SK-N-SH (cell line): ENCODE measurements at regions not wholly inside any gene's neighbourhood (a gene's known extent, or its start where the extent isn't known, plus 50 kb on each side); places are given as distances from the start of the nearest gene placed in this dataset.
A peak's percentile ranks its signal among the peaks of the same experiment; 100 is the strongest.

ENCODE experiments used
- CTCF ChIA-PET: fragments of 300-600, 350-600 bp; formaldehyde crosslinking; extraction: SDS; loops from one replicate; lab custom pipeline; 2021; lab: Yijun Ruan, JAX
- POLR2A ChIA-PET: fragments of 350-600 bp; sonication (Branson Sonifier 250); formaldehyde crosslinking; extraction: SDS; loops from one replicate; lab custom pipeline; 2020; ENCODE audit warnings: antibody characterized with exemption, inconsistent platforms; lab: Yijun Ruan, JAX
- DNase-seq: peaks from one replicate; pipeline ENCODE4 v3.0.0; 2012
- H2AFZ ChIP-seq: fragments of 200-600 bp; sonication (generic); 2 replicates; pipeline ENCODE4 v1.8.1; 2016; ENCODE audit warnings: antibody characterized with exemption, mild to moderate bottlenecking, low read depth
- H3F3A ChIP-seq: fragments of 200-600 bp; sonication (generic); replicated peaks from 2 replicates; pipeline ENCODE3; 2016; ENCODE audit warnings: antibody characterized with exemption, mild to moderate bottlenecking; ENCODE audit not compliant: insufficient read depth
- H3K27ac ChIP-seq, 2 experiments: fragments of 200-500 bp in 1 of 2; fragments of 200-600 bp in 1 of 2; sonication (Bioruptor generic) in 1 of 2; sonication (generic), shearing (Covaris generic) in 1 of 2; 2 replicates each; pipeline versions ENCODE4 v1.5.1 to v1.6.1; 2014 to 2016; ENCODE audit warnings: low read depth in 2 of 2, inconsistent platforms in 1 of 2, low read length in 1 of 2, mild to moderate bottlenecking in 1 of 2, mixed read lengths in 1 of 2
- H3K27me3 ChIP-seq: fragments of 200-600 bp; sonication (generic), shearing (Covaris generic); 2 replicates; pipeline ENCODE4 v1.6.1; 2016; ENCODE audit warnings: mixed run types; ENCODE audit not compliant: insufficient read depth
- H3K36me3 ChIP-seq, 2 experiments: fragments of 200-500 bp in 1 of 2; fragments of 200-600 bp in 1 of 2; sonication (Bioruptor generic) in 1 of 2; sonication (generic) in 1 of 2; replicated peaks in 1 of 2; 2 replicates each; pipeline versions ENCODE3 to v1.5.1; 2014 to 2016; ENCODE audit warnings: low read length in 1 of 2, mild to moderate bottlenecking in 1 of 2; ENCODE audit not compliant: insufficient read depth in 2 of 2, control insufficient read depth in 1 of 2
- H3K4me1 ChIP-seq, 2 experiments: fragments of 200-500 bp in 1 of 2; fragments of 200-600 bp in 1 of 2; sonication (Bioruptor generic) in 1 of 2; sonication (generic), shearing (Covaris generic) in 1 of 2; 2 replicates each; pipeline versions ENCODE4 v1.5.1 to v1.6.1; 2014 to 2016; ENCODE audit warnings: low read depth in 1 of 2, low read length in 1 of 2, mixed run types in 1 of 2; ENCODE audit not compliant: insufficient read depth in 2 of 2, control insufficient read depth in 1 of 2
- H3K4me2 ChIP-seq: fragments of 200-600 bp; sonication (generic), shearing (Covaris generic); 2 replicates; pipeline ENCODE4 v1.6.1; 2017; ENCODE audit warnings: mixed run types
- H3K4me3 ChIP-seq, 2 experiments: fragments of 200-500 bp in 1 of 2; fragments of 200-600 bp in 1 of 2; sonication (Bioruptor generic) in 1 of 2; sonication (generic), shearing (Covaris generic) in 1 of 2; 2 replicates each; pipeline versions ENCODE4 v1.5.1 to v1.8.1; 2014 to 2016; ENCODE audit warnings: low read depth in 2 of 2, inconsistent platforms in 1 of 2, low read length in 1 of 2, mild to moderate bottlenecking in 1 of 2, mixed read lengths in 1 of 2, moderate library complexity in 1 of 2
- H3K79me2 ChIP-seq: fragments of 200-600 bp; sonication (generic); 2 replicates; pipeline ENCODE4 v1.8.1; 2017; ENCODE audit warnings: mild to moderate bottlenecking; ENCODE audit not compliant: insufficient read depth
- H3K9ac ChIP-seq: fragments of 200-600 bp; sonication (generic); 2 replicates; pipeline ENCODE4 v1.6.1; 2017; ENCODE audit warnings: mixed run types
- H3K9me2 ChIP-seq: fragments of 200-600 bp; sonication (generic); 2 replicates; pipeline ENCODE4 v1.6.1; 2017; ENCODE audit warnings: mixed run types
- H3K9me3 ChIP-seq: fragments of 200-600 bp; sonication (generic); 2 replicates; pipeline ENCODE4 v1.6.1; 2017; ENCODE audit warnings: mixed run types, mild to moderate bottlenecking, moderate library complexity
- H4K20me1 ChIP-seq: fragments of 200-600 bp; sonication (generic); 2 replicates; pipeline ENCODE4 v1.6.1; 2017; ENCODE audit warnings: mild to moderate bottlenecking, mixed run types; ENCODE audit not compliant: insufficient read depth
- GABPA ChIP-seq: IDR thresholded peaks from 2 replicates; pipeline ENCODE4 v1.4.0; 2012; ENCODE audit warnings: low read depth, mild to moderate bottlenecking
- JUND ChIP-seq: IDR thresholded peaks from 2 replicates; pipeline ENCODE4 v1.4.0; 2012
- MEF2A ChIP-seq: IDR thresholded peaks from 2 replicates; pipeline ENCODE4 v1.4.0; 2012; ENCODE audit warnings: low read depth, borderline replicate concordance
- MXI1 ChIP-seq: IDR thresholded peaks from 2 replicates; pipeline ENCODE4 v1.6.1; 2012; ENCODE audit warnings: mild to moderate bottlenecking, low read depth, low read length, improper control_type of control experiment
- NFIC ChIP-seq: IDR thresholded peaks from 2 replicates; pipeline ENCODE4 v1.4.0; 2012; ENCODE audit warnings: borderline replicate concordance
- NRF1 ChIP-seq: IDR thresholded peaks from 2 replicates; pipeline ENCODE4 v1.6.1; 2012; ENCODE audit warnings: low read depth, mild to moderate bottlenecking, low read length
- PBX3 ChIP-seq: IDR thresholded peaks from 2 replicates; pipeline ENCODE4; 2012
- RAD21 ChIP-seq: IDR thresholded peaks from 2 replicates; pipeline ENCODE4 v1.6.1; 2012; ENCODE audit warnings: mild to moderate bottlenecking, low read length
- RXRA ChIP-seq: IDR thresholded peaks from 2 replicates; pipeline ENCODE4 v1.4.0; 2012; ENCODE audit warnings: low read depth, mild to moderate bottlenecking, borderline replicate concordance
- SIN3A ChIP-seq: IDR thresholded peaks from 2 replicates; pipeline ENCODE4 v1.6.1; 2012; ENCODE audit warnings: low read depth, mild to moderate bottlenecking, low read length, moderate library complexity, borderline replicate concordance
- TCF12 ChIP-seq: IDR thresholded peaks from 2 replicates; pipeline ENCODE4 v1.4.0; 2012
- USF1 ChIP-seq: IDR thresholded peaks from 2 replicates; pipeline ENCODE4 v1.4.0; 2012; ENCODE audit warnings: low read depth, borderline replicate concordance
- WGBS: methylation state at CpG from one replicate; pipeline ENCODE4 v1.1.6; 2017; ENCODE audit warnings: low lambda C conversion rate; 5-methylcytosine and 5-hydroxymethylcytosine counted together
- TF ChIP-seq, protein P1 (sequence below): IDR thresholded peaks from 2 replicates; pipeline ENCODE4 v1.6.1; 2012; ENCODE audit warnings: mild to moderate bottlenecking, low read depth, low read length, moderate library complexity

GRCh38 chr12:86331457-86331856, 75.3 kb upstream of the MGAT4C start (continued):
- TF ChIP-seq USF1 = no peak
- no peak for TF ChIP-seq JUND
- TF ChIP-seq, protein P1, sequence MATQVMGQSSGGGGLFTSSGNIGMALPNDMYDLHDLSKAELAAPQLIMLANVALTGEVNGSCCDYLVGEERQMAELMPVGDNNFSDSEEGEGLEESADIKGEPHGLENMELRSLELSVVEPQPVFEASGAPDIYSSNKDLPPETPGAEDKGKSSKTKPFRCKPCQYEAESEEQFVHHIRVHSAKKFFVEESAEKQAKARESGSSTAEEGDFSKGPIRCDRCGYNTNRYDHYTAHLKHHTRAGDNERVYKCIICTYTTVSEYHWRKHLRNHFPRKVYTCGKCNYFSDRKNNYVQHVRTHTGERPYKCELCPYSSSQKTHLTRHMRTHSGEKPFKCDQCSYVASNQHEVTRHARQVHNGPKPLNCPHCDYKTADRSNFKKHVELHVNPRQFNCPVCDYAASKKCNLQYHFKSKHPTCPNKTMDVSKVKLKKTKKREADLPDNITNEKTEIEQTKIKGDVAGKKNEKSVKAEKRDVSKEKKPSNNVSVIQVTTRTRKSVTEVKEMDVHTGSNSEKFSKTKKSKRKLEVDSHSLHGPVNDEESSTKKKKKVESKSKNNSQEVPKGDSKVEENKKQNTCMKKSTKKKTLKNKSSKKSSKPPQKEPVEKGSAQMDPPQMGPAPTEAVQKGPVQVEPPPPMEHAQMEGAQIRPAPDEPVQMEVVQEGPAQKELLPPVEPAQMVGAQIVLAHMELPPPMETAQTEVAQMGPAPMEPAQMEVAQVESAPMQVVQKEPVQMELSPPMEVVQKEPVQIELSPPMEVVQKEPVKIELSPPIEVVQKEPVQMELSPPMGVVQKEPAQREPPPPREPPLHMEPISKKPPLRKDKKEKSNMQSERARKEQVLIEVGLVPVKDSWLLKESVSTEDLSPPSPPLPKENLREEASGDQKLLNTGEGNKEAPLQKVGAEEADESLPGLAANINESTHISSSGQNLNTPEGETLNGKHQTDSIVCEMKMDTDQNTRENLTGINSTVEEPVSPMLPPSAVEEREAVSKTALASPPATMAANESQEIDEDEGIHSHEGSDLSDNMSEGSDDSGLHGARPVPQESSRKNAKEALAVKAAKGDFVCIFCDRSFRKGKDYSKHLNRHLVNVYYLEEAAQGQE = no peak
- no peak for TF ChIP-seq TCF12
- no peak for TF ChIP-seq GABPA
- TF ChIP-seq RXRA = no peak
- no peak for TF ChIP-seq MEF2A
- TF ChIP-seq NRF1 = no peak
- TF ChIP-seq RAD21 = no peak
- no peak for TF ChIP-seq SIN3A
- TF ChIP-seq MXI1 = no peak

GRCh38 chr12:86331012-86331411, 74.8 kb upstream of the MGAT4C start:
- POLR2A ChIA-PET = no interaction called here
- Histone ChIP-seq H3K9me3 (no peaks in the 10 kb centered on the region), H3K27me3 (no peaks in the 10 kb centered on the region), H2AFZ (no peak overlapping the region), H3K4me3 (no peak overlapping the region), H3K4me1 (no peaks in the 10 kb centered on the region; a peak in 1 of 4 replicates), H3K4me2 (no peak overlapping the region), H3K36me3 (no peaks in the 10 kb centered on the region), H3K9me2 (no peaks in the 10 kb centered on the region), H3F3A (no peaks in the 10 kb centered on the region), H3K79me2 (no peaks in the 10 kb centered on the region), H3K27ac (no peak overlapping the region), H4K20me1 (no peaks in the 10 kb centered on the region), H3K9ac (no peak overlapping the region)
- DNase-seq = no peak
- CTCF ChIA-PET = no interaction called here
- TF ChIP-seq JUND (no peak), PBX3 (no peak), NFIC (0 out of 2 replicates have a peak, but pooled peaks have one; percentile 17)
- WGBS = 74% methylated on average over 4 of the region's 4 CpGs
